ENCODE measurements at regions not wholly inside any gene's neighbourhood (a gene's known extent, or its start where the extent isn't known, plus 50 kb on each side); places are given as distances from the start of the nearest gene placed in this dataset.

DNA sequence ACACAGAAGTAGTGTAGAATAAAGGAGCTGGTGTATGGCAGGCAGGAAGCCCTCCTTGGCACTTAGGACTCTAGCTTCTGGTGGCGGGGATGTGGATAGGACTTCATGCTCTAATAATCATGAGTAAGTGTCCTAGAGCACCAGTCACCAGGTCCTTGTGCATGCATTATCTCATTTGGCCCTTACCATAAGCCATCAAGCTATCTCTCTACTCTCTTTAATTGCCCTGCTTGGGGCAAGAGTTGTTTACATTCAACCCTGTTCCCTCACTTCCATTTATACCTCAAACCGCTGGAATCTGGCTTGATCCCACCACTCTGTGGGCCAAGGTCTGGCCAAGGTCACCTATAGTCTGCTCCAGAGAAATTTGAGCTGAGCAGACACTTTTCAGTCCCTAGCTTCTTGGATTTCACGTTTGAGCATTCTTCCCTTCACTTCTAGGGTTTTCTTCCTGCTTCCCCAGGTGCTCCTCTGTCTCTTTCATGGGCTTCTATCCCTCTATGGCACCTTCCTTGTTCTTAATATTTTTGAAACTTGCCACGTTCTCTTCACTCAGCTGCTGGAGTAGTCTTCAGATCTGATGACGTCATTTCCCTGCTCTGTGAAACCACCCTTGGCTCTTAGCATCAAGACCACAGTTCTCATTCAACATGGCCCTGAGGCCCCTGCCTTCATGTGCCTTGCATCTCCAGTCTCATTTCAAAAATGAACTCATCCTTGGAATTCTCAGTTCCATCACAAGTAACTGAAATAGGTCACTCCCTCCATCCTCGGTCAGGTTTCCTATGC is 94.9 kb upstream of the GATA6 start:
- DNase-seq (ENCODE audit: low read depth): no peak

GRCh38 chr18:22080035-22080434 is 89.4 kb upstream of the GATA6 start:
- no peak for DNase-seq (ENCODE audit: low read depth)

DNA sequence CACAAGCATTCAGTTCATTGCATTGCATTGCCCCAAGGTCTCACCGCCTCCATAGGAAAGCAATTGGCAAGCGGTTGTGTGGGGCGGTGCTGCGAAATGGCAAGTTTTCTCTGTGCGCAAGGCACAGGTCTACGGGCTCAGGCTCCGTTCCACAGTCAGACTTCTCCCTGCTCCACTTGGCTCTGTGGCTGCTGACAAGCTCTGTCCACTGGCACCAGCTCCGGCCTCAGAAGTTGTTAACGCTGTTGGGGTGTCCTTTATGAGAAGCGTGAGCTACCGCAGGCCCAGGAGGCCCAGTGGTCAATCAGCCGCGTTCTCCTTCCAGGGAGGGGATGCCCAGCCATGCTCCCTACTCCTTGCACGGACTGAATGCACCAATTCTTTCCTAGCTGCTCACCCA is 87.0 kb upstream of the GATA6 start:
- DNase-seq (ENCODE audit: low read depth): no peak

GRCh38 chr18:22084547-22084946 is 84.8 kb upstream of the GATA6 start:
- no peak for DNase-seq (ENCODE audit: low read depth)

- no peak for DNase-seq (ENCODE audit: low read depth)
These were observed 82.4 kb upstream of the GATA6 start for GRCh38 chr18:22086973-22087372.

DNA sequence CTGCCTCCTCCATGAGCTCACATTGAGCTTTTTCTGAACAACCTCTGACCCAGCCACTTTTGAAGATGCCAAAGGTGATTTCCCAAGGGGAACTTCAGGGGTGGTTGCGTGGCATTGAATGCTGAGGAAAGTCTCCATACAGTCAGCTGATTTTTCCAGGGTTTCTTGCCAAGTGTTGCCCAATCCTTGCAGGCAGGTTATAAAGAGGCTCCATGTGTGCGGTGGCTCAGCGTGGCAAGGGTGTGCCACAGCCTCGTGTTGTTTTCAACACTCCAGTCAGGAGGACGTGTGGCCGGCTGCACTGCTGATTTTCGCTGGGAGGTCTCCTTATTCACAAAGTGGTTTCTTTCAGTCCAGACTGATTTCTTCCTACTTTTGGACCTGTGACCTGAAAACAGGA is 81.4 kb upstream of the GATA6 start:
- no peak for DNase-seq (ENCODE audit: low read depth)

DNA sequence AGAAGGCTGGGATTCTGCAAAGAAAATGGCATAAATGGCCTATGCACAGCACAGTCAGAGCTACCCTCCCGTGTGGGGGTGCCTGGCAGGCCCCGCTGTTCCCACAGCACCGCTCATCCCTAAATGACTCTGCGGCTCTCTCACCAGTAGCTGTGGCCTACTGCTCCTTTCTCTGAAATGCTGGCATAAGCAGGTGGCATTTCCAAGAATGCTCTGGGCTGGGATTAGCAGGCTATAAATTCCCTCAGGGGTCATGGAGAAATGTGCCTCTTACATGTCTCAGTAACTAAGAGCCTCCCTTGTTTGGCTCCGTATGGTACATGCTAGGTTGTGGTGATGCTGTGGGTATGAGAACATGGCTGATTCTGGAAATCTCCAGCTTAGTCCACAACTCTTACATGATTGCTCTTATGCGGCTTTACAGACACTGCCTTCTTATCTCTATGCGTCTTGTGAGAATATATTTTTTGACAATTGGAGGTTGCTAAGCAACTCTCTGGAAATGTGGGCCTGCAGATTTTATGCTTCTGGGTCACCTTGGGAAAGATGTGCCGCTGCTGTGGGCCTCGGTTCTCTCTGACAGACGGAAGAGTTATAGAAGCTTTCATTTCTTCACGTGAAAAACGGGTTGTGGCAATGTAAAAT is 80.3 kb upstream of the GATA6 start:
- no peak for DNase-seq (ENCODE audit: low read depth)

GRCh38 chr18:22091341-22091740 is 78.0 kb upstream of the GATA6 start:
- no peak for DNase-seq (ENCODE audit: low read depth)

- no peak for DNase-seq (ENCODE audit: low read depth)
These were observed 75.5 kb upstream of the GATA6 start for GRCh38 chr18:22093731-22094357.

DNA sequence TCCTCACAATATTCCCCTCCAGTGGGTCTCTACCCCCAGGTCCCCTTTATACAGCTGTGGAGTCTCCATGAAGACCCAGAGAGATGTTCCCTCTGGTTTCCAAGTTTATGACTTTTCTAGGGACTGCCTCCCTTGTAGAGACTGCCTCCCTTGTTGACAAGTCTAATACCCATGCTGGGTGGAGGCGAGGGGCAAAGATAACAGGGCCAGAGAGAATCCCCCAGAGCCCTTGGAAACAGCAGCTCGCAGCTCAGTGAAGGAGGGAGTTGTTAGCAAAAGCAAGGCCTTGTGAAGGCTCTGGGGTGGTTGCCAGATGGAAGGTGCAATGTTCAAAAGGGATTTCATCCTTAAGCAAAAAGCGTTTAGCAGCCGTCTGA is 75.0 kb upstream of the GATA6 start:
- no peak for DNase-seq (ENCODE audit: low read depth)

GRCh38 chr18:22098563-22098989 is 70.8 kb upstream of the GATA6 start:
- no peak for DNase-seq (ENCODE audit: low read depth)

DNA sequence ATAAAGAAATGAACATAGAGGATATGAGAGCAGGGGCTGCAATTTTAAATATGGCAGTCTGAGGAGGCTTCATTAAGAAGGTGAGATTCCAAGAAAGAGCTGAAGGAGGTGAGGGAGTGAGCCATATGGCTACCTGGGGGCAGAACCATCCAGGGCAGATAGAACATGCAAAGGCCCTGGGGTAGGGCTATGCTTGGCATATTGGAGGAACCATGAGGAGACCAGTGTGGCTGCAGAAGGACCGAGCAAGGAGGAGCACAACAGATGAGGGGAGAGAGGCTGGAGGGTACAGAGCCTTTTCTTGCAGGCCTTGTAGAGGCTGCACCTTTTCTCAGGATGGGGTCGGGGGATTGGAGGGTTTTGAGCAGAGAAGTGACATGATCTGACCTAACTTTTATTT is 69.5 kb upstream of the GATA6 start:
- no peak for DNase-seq (ENCODE audit: low read depth)

GRCh38 chr18:22101731-22102130 is 67.7 kb upstream of the GATA6 start:
- no peak for DNase-seq (ENCODE audit: low read depth)

GRCh38 chr18:22102953-22103646 is 66.3 kb upstream of the GATA6 start:
- DNase-seq (ENCODE audit: low read depth): no peak

DNA sequence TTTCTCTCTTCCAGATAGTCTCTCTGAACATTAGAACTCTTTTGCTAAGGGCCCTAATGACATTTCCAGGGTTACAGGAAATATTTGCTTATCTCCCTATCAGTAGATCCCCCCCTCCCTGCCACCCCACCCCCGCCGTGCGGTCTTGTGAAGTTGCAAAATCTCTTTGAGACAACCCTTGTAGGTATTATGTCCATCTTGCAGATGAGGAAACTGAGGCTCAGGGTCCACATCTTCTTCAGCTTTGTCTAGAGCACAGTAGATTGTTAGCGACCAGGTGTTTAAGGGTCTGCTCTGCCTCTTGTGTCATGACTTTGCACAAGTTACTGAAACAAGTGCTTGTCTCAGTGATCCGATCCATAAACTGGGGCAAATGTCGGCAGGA is 65.8 kb upstream of the GATA6 start:
- DNase-seq (ENCODE audit: low read depth): no peak

- DNase-seq (ENCODE audit: low read depth): no peak
These were observed 62.7 kb upstream of the GATA6 start for GRCh38 chr18:22106536-22107292.

- DNase-seq (ENCODE audit: low read depth): no peak
These were observed 60.7 kb upstream of the GATA6 start for GRCh38 chr18:22108674-22109073.

- no peak for DNase-seq (ENCODE audit: low read depth)
These were observed 59.9 kb upstream of the GATA6 start for GRCh38 chr18:22109535-22109934.

DNA sequence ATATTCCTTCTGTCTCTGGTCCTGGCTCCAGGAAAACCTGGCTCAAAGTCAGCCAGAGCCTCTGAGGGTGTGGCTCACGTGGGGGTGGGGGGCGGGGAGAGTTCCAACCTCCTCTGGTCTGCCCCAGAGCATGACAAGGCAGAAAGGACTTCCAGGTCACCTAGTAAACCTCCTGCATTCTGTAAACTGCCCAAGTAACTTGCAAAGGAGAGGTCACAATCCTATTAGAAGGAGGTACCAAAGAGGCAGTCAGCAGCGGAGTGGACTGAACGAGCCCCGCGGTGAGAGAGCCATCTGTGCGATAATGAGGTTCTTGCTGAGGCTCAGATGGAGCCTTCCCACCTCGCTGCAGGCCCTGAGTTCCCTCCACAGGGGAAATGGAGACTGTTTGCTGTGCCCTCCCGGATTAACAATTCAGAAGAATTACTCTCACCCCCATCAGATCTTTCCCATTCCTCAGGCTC is 58.9 kb upstream of the GATA6 start:
- no peak for DNase-seq (ENCODE audit: low read depth)

- no peak for DNase-seq (ENCODE audit: low read depth)
These were observed 57.2 kb upstream of the GATA6 start for GRCh38 chr18:22112215-22112614.

GRCh38 chr18:22113144-22113844 is 56.1 kb upstream of the GATA6 start:
- DNase-seq (ENCODE audit: low read depth): no peak
